CD14-positive monocyte (primary cell): ENCODE measurements at regions not wholly inside any gene's neighbourhood (a gene's known extent, or its start where the extent isn't known, plus 50 kb on each side); places are given as distances from the start of the nearest gene placed in this dataset.

Experiments
- DNase-seq, 3 donors: peaks; one replicate each; pipeline ENCODE4 v3.0.0-alpha.2; 2011 to 2022
- H2AFZ ChIP-seq: 2 replicates; pipeline ENCODE4 v1.6.0; 2012; ENCODE audit warnings: mild to moderate bottlenecking, low read depth, low read length, inconsistent platforms; ENCODE audit not compliant: insufficient read depth, poor library complexity, severe bottlenecking
- H3K27ac ChIP-seq, 2 donors: 1 replicate in 1 of 2; 2 replicates in 1 of 2; pipeline ENCODE4 v1.5.1; 2012 to 2013; ENCODE audit warnings: low read length in 2 of 2, control low read depth in 1 of 2, inconsistent platforms in 1 of 2, low read depth in 1 of 2, mild to moderate bottlenecking in 1 of 2
- H3K27me3 ChIP-seq, 2 donors: one replicate each; pipeline versions ENCODE4 v1.6.0 to v1.6.1; 2011 to 2013; ENCODE audit warnings: low read length in 2 of 2; ENCODE audit not compliant: control insufficient read depth in 2 of 2, insufficient read depth in 2 of 2
- H3K36me3 ChIP-seq, 2 donors: replicated peaks in 1 of 2; 1 replicate in 1 of 2; 2 replicates in 1 of 2; pipeline versions ENCODE4 v1.5.1 to v1.6.1; 2012 to 2013; ENCODE audit warnings: low read length in 2 of 2, control low read depth in 1 of 2, inconsistent platforms in 1 of 2, mild to moderate bottlenecking in 1 of 2; ENCODE audit not compliant: insufficient read depth in 2 of 2, control insufficient read depth in 1 of 2
- H3K4me1 ChIP-seq, 2 donors: 1 replicate in 1 of 2; 2 replicates in 1 of 2; pipeline versions ENCODE4 v1.5.1 to v1.6.1; 2012 to 2013; ENCODE audit warnings: low read length in 2 of 2, control low read depth in 1 of 2, inconsistent platforms in 1 of 2, mild to moderate bottlenecking in 1 of 2, moderate library complexity in 1 of 2; ENCODE audit not compliant: insufficient read depth in 2 of 2, control insufficient read depth in 1 of 2
- H3K4me2 ChIP-seq: replicated peaks from 2 replicates; pipeline ENCODE3; 2012; ENCODE audit warnings: low read length, moderate library complexity, mild to moderate bottlenecking; ENCODE audit not compliant: poor library complexity, severe bottlenecking; ENCODE audit errors: extremely low read depth
- H3K4me3 ChIP-seq, 3 experiments: fragments of 200-600 bp in 1 of 3; sonication (generic) in 1 of 3; replicated peaks in 1 of 3; 1 replicate in 2 of 3; 2 replicates in 1 of 3; pipeline ENCODE4 v1.5.1; 2011 to 2013; ENCODE audit warnings: low read length in 3 of 3, mild to moderate bottlenecking in 3 of 3, control low read depth in 2 of 3, low read depth in 2 of 3, inconsistent platforms in 1 of 3, moderate library complexity in 1 of 3
- H3K79me2 ChIP-seq: 2 replicates; pipeline ENCODE4 v1.6.0; 2012; ENCODE audit warnings: mild to moderate bottlenecking, control low read depth, inconsistent platforms, low read length, moderate library complexity; ENCODE audit not compliant: insufficient read depth
- H3K9ac ChIP-seq: 2 replicates; pipeline ENCODE4 v1.6.0; 2017; ENCODE audit warnings: low read length, mild to moderate bottlenecking; ENCODE audit not compliant: insufficient read depth, poor library complexity, severe bottlenecking
- H3K9me3 ChIP-seq, 2 donors: replicated peaks in 1 of 2; 1 replicate in 1 of 2; 2 replicates in 1 of 2; pipeline versions ENCODE4 v1.5.1 to v1.6.1; 2012 to 2013; ENCODE audit warnings: low read length in 2 of 2, control low read depth in 1 of 2; ENCODE audit not compliant: control insufficient read depth in 1 of 2, insufficient read depth in 1 of 2
- H4K20me1 ChIP-seq: 2 replicates; pipeline ENCODE4 v1.6.0; 2012; ENCODE audit warnings: mild to moderate bottlenecking, low read length, control low read depth, moderate library complexity; ENCODE audit not compliant: insufficient read depth
- H3K27ac Mint-ChIP-seq, 7 donors: one replicate each; pipeline ENCODE4 v1.8.0; 2020; ENCODE audit warnings: mild to moderate bottlenecking in 7 of 7, mixed read lengths in 7 of 7, moderate library complexity in 6 of 7, inconsistent platforms in 2 of 7
- H3K27me3 Mint-ChIP-seq, 3 donors: one replicate each; pipeline ENCODE4 v1.8.0; 2021 to 2022; ENCODE audit warnings: low read depth in 3 of 3, mild to moderate bottlenecking in 3 of 3, mixed read lengths in 3 of 3, moderate library complexity in 3 of 3, inconsistent platforms in 1 of 3
- H3K36me3 Mint-ChIP-seq, 2 donors: one replicate each; pipeline ENCODE4 v1.8.0; 2020; ENCODE audit warnings: mixed read lengths in 2 of 2, inconsistent platforms in 1 of 2, mild to moderate bottlenecking in 1 of 2
- H3K4me1 Mint-ChIP-seq: one replicate; pipeline ENCODE4 v1.8.0; 2020; ENCODE audit warnings: mild to moderate bottlenecking, mixed read lengths
- H3K4me3 Mint-ChIP-seq, 2 donors: one replicate each; pipeline ENCODE4 v1.8.0; 2020; ENCODE audit warnings: mild to moderate bottlenecking in 2 of 2, mixed read lengths in 2 of 2, moderate library complexity in 1 of 2
- H3K9me3 Mint-ChIP-seq, 7 donors: one replicate each; pipeline ENCODE4 v1.8.0; 2020 to 2022; ENCODE audit warnings: mixed read lengths in 7 of 7, mild to moderate bottlenecking in 6 of 7, moderate library complexity in 6 of 7, inconsistent platforms in 2 of 7
- CTCF ChIP-seq: fragments of 200-600 bp; IDR thresholded peaks from one replicate; pipeline ENCODE4 v1.8.0; 2022; ENCODE audit warnings: antibody characterized with exemption, mild to moderate bottlenecking
- WGBS: methylation state at CpG from one replicate; pipeline ENCODE4 v1.1.5; 2013; ENCODE audit warnings: missing lambda C conversion rate; ENCODE audit not compliant: insufficient coverage; 5-methylcytosine and 5-hydroxymethylcytosine counted together
- intact Hi-C, 2 donors: fragments of 100-400 bp; cut with micrococcal nuclease; formaldehyde crosslinking; loops; one replicate each; pipeline versions ENCODE4 v1.15.0 to v1.15.1; 2023

- no peak for DNase-seq
- H3K4me3 ChIP-seq, result no peak overlapping the region
- 98% methylated on average over 7 of the region's 12 CpGs for WGBS
- no peaks in the 10 kb centered on the region for H4K20me1 ChIP-seq
- no peak overlapping the region for H2AFZ ChIP-seq
- intact Hi-C loops, result no loop called here
- H3K27ac Mint-ChIP-seq, result peak overlapping the region in 1 of 7 donors; percentile 71
- H3K4me2 ChIP-seq, result no peak overlapping the region
- H3K36me3 Mint-ChIP-seq, result no peaks in the 10 kb centered on the region
- H3K27me3 ChIP-seq, result no peaks in the 10 kb centered on the region
- H3K27ac ChIP-seq, result no peak overlapping the region
- H3K4me1 ChIP-seq, result no peaks in the 10 kb centered on the region
- no peak for TF ChIP-seq CTCF
- H3K9me3 Mint-ChIP-seq, result no peaks in the 10 kb centered on the region
- H3K36me3 ChIP-seq, result no peaks in the 10 kb centered on the region
- no peaks in the 10 kb centered on the region for H3K9me3 ChIP-seq
- H3K27me3 Mint-ChIP-seq, result peaks cover 2 to 8% (median 2%) of the 10 kb centered on the region in 3 donors
- no peak overlapping the region for H3K9ac ChIP-seq
- H3K79me2 ChIP-seq, result no peaks in the 10 kb centered on the region
- H3K4me1 Mint-ChIP-seq, result no peaks in the 10 kb centered on the region
- H3K4me3 Mint-ChIP-seq, result no peak overlapping the region
Measured at GRCh38 chr10:129344731-129345355, 122.2 kb upstream of the MGMT start.

- H3K27me3 Mint-ChIP-seq, result peaks cover 3 to 8% (median 3%) of the 10 kb centered on the region in 3 donors
- no peaks in the 10 kb centered on the region for H3K79me2 ChIP-seq
- no peak for TF ChIP-seq CTCF
- no peak overlapping the region for H3K27ac Mint-ChIP-seq
- no peaks in the 10 kb centered on the region for H4K20me1 ChIP-seq
- WGBS, result no CpG with 5 or more reads among the region's 2 CpGs
- no peak overlapping the region for H3K4me2 ChIP-seq
- H3K36me3 ChIP-seq, result no peaks in the 10 kb centered on the region
- no peak overlapping the region for H3K27ac ChIP-seq
- no peak overlapping the region for H2AFZ ChIP-seq
- H3K4me3 ChIP-seq, result no peak overlapping the region
- DNase-seq, result no peak
- H3K9me3 Mint-ChIP-seq, result no peaks in the 10 kb centered on the region
- no peaks in the 10 kb centered on the region for H3K9me3 ChIP-seq
- intact Hi-C loops, result no loop called here
- no peak overlapping the region for H3K4me3 Mint-ChIP-seq
- H3K9ac ChIP-seq, result no peak overlapping the region
- H3K4me1 ChIP-seq, result no peaks in the 10 kb centered on the region
- H3K4me1 Mint-ChIP-seq, result no peaks in the 10 kb centered on the region
- H3K36me3 Mint-ChIP-seq, result no peaks in the 10 kb centered on the region
- no peaks in the 10 kb centered on the region for H3K27me3 ChIP-seq
Measured at GRCh38 chr10:129345763-129346162, 121.3 kb upstream of the MGMT start.
